Breast epithelium (tissue), 4 donors: ENCODE measurements at regions not wholly inside any gene's neighbourhood (a gene's known extent, or its start where the extent isn't known, plus 50 kb on each side); places are given as distances from the start of the nearest gene placed in this dataset.

Experiments used
- DNase-seq, 2 donors: peaks; one replicate each; pipeline ENCODE4 v3.0.0-alpha.2; 2019; ENCODE audit warnings: low spot score in 2 of 2
- H3K27ac ChIP-seq, 2 donors: fragments of 200-600 bp; sonication (generic) in 1 of 2; one replicate each; pipeline ENCODE4 v1.5.1; 2016 to 2019; ENCODE audit warnings: mild to moderate bottlenecking in 1 of 2
- H3K27me3 ChIP-seq, 2 donors: fragments of 200-600 bp; sonication (generic) in 1 of 2; one replicate each; pipeline versions ENCODE4 v1.5.1 to v1.6.0; 2017 to 2019; ENCODE audit warnings: control low read depth in 1 of 2, mild to moderate bottlenecking in 1 of 2
- H3K36me3 ChIP-seq: fragments of 200-600 bp; one replicate; pipeline ENCODE4 v1.5.1; 2019
- H3K4me1 ChIP-seq, 2 donors: fragments of 200-600 bp; sonication (generic); one replicate each; pipeline ENCODE4 v1.5.1; 2016 to 2019; ENCODE audit warnings: control low read depth in 1 of 2
- H3K4me3 ChIP-seq, 3 donors: fragments of 200-600 bp; sonication (generic); 1 replicate in 2 of 3; 2 replicates in 1 of 3; pipeline ENCODE4 v1.5.1; 2016 to 2019; ENCODE audit warnings: mild to moderate bottlenecking in 3 of 3, moderate library complexity in 2 of 3
- H3K9me3 ChIP-seq, 2 donors: fragments of 200-600 bp; sonication (generic) in 1 of 2; one replicate each; pipeline ENCODE4 v1.5.1; 2016 to 2019; ENCODE audit warnings: control low read depth in 1 of 2
- CTCF ChIP-seq, 3 donors: fragments of 450-650 bp; IDR thresholded peaks; one replicate each; pipeline ENCODE4 v1.5.1; 2016 to 2017; ENCODE audit warnings: antibody characterized with exemption in 3 of 3, mild to moderate bottlenecking in 3 of 3, moderate library complexity in 3 of 3
- POLR2A ChIP-seq: fragments of 450-650 bp; IDR thresholded peaks from one replicate; pipeline ENCODE4 v1.6.1; 2016; ENCODE audit warnings: antibody characterized with exemption, mild to moderate bottlenecking, moderate library complexity
- POLR2AphosphoS5 ChIP-seq, 3 donors: sonication (generic); formaldehyde crosslinking; IDR thresholded peaks; one replicate each; pipeline ENCODE4 v1.6.1; 2017; ENCODE audit warnings: antibody characterized with exemption in 3 of 3
- intact Hi-C: fragments of 100-400 bp; cut with DNase I; formaldehyde crosslinking; loops from one replicate; pipeline ENCODE4 v1.15.1; 2023; ENCODE audit warnings: low total_unique reads

GRCh38 chr6:69584536-69584912 lies 212.3 kb downstream of the LMBRD1 start:
- H3K4me3 ChIP-seq: no peak overlapping the region
- no peaks in the 10 kb centered on the region for H3K4me1 ChIP-seq
- H3K27ac ChIP-seq: no peak overlapping the region
- intact Hi-C loops: no loop called here
- no peaks in the 10 kb centered on the region for H3K27me3 ChIP-seq
- H3K36me3 ChIP-seq: no peaks in the 10 kb centered on the region
- H3K9me3 ChIP-seq: no peaks in the 10 kb centered on the region
- DNase-seq: no peak
- TF ChIP-seq POLR2A (no peak), POLR2AphosphoS5 (IDR thresholded peaks at IDR 0.05) (no peak), CTCF (IDR thresholded peaks at IDR 0.05) (no peak)

DNA sequence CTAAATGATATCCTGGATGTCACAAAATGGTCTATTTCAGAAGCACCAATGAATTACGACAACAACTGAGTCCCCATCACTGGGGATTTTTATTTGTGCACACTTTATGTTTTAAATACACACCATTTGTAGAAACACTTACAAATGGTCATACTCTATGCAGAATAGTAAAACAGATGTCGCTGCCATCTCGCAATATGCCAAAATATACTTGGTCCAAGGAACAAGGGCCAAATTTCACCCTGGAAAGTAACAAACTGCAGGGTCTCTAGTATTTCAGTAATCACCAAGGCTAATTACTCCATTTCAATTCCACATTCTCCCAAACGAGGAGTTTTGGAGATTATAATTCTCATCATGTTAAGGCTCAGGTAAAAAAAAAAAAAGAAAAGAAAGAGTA lies 215.2 kb downstream of the LMBRD1 start:
- Histone ChIP-seq H3K4me1 (no peaks in the 10 kb centered on the region), H3K36me3 (no peaks in the 10 kb centered on the region), H3K4me3 (no peak overlapping the region), H3K27me3 (no peaks in the 10 kb centered on the region), H3K27ac (no peak overlapping the region), H3K9me3 (no peaks in the 10 kb centered on the region)
- no peak for DNase-seq
- intact Hi-C loops: no loop called here
- no peak for TF ChIP-seq CTCF (IDR thresholded peaks at IDR 0.05)
- TF ChIP-seq POLR2A: no peak
- no peak for TF ChIP-seq POLR2AphosphoS5 (IDR thresholded peaks at IDR 0.05)

- H3K36me3 ChIP-seq: no peaks in the 10 kb centered on the region
- no peaks in the 10 kb centered on the region for H3K4me1 ChIP-seq
- H3K27ac ChIP-seq: no peak overlapping the region
- intact Hi-C loops: no loop called here
- H3K27me3 ChIP-seq: no peaks in the 10 kb centered on the region
- TF ChIP-seq POLR2A (no peak), CTCF (IDR thresholded peaks at IDR 0.05) (no peak), POLR2AphosphoS5 (IDR thresholded peaks at IDR 0.05) (no peak)
- no peak overlapping the region for H3K4me3 ChIP-seq
- no peaks in the 10 kb centered on the region for H3K9me3 ChIP-seq
- DNase-seq: no peak
These were observed 216.1 kb downstream of the LMBRD1 start for GRCh38 chr6:69580706-69581105.

- no peaks in the 10 kb centered on the region for H3K27me3 ChIP-seq
- H3K4me3 ChIP-seq: no peak overlapping the region
- H3K4me1 ChIP-seq: no peaks in the 10 kb centered on the region
- H3K36me3 ChIP-seq: no peaks in the 10 kb centered on the region
- H3K27ac ChIP-seq: no peak overlapping the region
- intact Hi-C loops: no loop called here
- DNase-seq: no peak
- no peak for TF ChIP-seq POLR2AphosphoS5 (IDR thresholded peaks at IDR 0.05)
- TF ChIP-seq POLR2A: no peak
- TF ChIP-seq CTCF (IDR thresholded peaks at IDR 0.05): no peak
- H3K9me3 ChIP-seq: no peaks in the 10 kb centered on the region
These were observed 218.4 kb downstream of the LMBRD1 start for GRCh38 chr6:69578361-69578890.

- Histone ChIP-seq H3K4me3 (no peak overlapping the region), H3K27me3 (no peaks in the 10 kb centered on the region), H3K36me3 (no peaks in the 10 kb centered on the region), H3K4me1 (no peaks in the 10 kb centered on the region), H3K9me3 (peaks cover 6 to 10% of the 10 kb centered on the region in 2 donors), H3K27ac (no peak overlapping the region)
- no peak for DNase-seq
- TF ChIP-seq CTCF (IDR thresholded peaks at IDR 0.05) (no peak), POLR2AphosphoS5 (IDR thresholded peaks at IDR 0.05) (no peak), POLR2A (no peak)
- intact Hi-C loops: no loop called here
These were observed 225.6 kb downstream of the LMBRD1 start for GRCh38 chr6:69571234-69571633.
